NCI-H345 (cell line): ENCODE measurements at regions not wholly inside any gene's neighbourhood (a gene's known extent, or its start where the extent isn't known, plus 50 kb on each side); places are given as distances from the start of the nearest gene placed in this dataset.
"Not testable (repeated sequence)": the region's sequence is repeated elsewhere in the genome, so short reads cannot be mapped to it uniquely, and the experiment has no call there.

Source experiments
- DNase-seq: peaks from one replicate; lab custom pipeline; 2025; lab: John Stamatoyannopoulos, UW

- DNase-seq, result no peak
Observed at GRCh38 chr9:71506821-71507220, 261.5 kb downstream of the CEMIP2 start.

- no peak for DNase-seq
Observed at GRCh38 chr9:71504636-71505035, 263.7 kb downstream of the CEMIP2 start.

DNA sequence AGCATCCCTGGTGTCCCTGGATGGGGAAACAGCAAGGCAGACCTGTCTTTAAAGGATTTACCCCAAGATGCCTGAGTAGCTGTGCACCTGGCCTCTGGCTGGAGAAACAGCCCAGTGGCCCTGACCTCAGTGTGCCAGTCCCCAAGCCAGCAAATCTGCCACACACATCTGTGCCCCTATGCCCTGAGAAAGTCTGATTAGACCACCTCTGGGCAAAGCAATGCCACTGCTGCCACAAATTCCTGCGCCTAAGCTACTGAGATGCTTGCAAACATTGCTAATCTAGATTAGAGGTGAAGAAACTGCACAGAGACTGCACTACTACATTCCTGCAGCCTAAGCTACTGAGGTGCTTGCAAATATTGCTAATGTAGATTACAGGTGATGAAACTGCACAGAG lies 269.6 kb downstream of the CEMIP2 start:
- no peak for DNase-seq

GRCh38 chr9:71490810-71491209 lies 277.5 kb downstream of the CEMIP2 start:
- no peak for DNase-seq

DNA sequence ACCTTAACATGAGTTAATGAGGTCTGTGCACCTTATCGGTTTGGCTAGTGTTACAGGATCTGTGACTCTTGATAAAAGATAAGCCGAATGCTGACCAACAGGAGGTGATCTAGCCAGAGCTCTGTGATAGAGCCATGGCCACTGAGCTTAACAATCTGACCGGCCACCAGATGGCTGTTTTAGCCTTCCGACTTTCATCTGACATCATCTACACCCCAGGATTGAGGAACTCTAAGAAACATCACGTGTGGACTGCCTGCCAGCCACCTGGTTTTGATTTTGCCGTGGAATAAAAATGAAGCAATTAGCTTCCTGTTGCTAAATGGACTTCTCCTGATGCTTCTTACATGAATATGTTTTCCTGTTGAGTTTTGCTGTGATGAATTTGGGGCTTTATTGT lies 281.3 kb downstream of the CEMIP2 start:
- no peak for DNase-seq

- no peak for DNase-seq
Observed at GRCh38 chr9:71485326-71485725, 283.0 kb downstream of the CEMIP2 start.

- no peak for DNase-seq
Observed at GRCh38 chr9:71483436-71483835, 284.9 kb downstream of the CEMIP2 start.

DNA sequence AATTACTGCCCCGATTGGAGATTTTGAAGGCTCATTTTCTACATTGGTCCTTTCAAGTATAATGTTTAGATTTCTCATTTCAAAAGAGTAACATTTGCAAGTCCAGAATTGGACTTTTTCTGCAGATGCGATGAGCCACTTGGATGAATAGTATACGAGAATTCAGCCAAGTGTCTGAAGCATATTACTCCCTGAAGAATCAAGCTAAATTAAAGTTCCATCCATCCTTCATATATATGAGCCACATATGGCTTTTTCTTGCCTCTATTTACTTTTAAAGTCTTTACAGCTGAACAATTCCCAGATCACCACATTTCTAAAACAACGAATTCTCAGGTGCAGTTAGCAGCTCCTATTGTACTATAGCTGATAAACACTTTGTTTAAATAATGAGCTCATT lies 288.7 kb downstream of the CEMIP2 start:
- no peak for DNase-seq

DNA sequence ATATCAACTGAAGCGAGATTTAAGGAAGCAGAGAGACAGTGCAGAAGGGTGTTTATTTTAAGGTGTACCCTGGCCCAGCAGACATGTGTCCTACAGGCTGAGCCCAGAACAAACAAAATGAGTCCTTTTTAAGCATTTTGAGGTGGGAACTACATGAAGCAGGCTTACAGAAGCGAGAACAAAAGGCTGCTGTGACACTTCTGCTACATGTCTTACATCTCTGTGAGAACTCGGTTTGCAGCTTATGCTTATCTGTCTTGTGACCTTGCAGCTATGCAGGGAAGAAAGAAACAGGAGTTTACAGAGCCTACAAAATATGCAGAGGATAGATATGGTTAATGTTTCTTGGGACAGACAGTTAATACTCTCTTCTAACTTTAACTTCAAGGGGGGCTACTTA lies 295.9 kb downstream of the CEMIP2 start:
- DNase-seq, result no peak

GRCh38 chr9:71465392-71465791 lies 302.9 kb downstream of the CEMIP2 start:
- no peak for DNase-seq

- no peak for DNase-seq
Observed at GRCh38 chr9:71459082-71459481, 309.2 kb downstream of the CEMIP2 start.

DNA sequence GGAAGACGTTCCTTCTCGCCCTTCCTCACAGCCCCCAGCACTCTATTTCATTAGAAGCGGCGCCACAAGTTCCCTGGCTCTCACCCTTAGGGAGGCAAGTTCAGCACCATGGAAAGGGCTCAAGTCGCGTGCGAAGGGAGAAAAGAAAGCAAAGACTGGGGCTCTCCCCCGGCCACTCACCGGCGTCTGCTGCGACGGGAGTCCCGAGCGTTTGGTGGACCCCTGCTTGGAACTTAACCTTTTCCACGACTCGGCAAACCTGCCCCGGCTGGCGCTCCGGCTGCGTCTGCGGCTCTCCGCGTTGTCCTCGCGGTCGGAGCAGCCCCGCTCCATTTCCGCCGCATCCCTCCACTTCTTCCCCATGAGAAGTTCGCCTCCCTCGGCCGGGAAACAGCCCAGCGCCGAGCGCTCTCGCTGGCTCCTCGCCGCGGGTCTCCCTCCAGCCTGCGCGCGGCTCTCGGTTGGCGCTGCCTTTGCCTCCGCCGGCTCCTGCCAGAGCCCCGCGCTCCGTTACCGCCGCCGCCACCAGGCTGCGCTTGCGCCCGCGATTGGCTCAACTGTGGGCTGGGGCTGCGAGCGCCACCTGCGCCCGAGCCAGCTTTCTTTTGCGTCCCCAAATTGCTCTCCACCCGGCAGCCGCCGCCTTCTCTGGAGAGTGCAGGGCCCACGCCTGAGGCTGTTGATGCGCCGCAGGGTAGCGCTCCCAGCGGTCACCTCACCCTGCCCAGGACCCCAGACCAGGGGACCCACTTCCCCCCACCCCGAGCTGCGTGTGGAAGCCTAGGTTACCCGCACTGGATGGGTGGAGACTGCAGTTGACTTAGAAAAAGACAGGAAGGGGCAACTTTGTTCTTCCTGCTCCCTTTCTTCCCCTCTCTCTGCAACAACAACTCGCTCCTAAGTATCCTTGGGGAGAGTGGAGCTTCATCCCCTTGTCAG lies 321.6 kb downstream of the CEMIP2 start:
- DNase-seq, result peak; percentile 23

DNA sequence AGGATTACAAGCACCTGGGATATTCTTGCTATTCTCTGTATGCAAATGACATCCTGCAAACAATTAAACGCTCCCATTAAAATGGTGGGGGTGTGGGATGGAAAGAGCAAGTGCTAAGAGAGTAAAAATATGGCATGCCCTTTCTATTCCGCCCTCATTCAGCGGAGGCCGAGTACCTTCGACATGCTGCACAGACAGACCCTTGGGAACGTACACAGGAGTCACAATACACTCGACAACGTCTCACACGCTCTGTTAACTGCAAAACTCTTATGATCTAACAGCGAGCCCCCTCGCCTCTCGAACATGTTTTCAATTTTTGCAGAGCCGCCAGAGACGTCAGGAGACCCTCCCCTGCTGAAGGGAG lies 322.2 kb downstream of the CEMIP2 start:
- no peak for DNase-seq

GRCh38 chr9:71442937-71443336 lies 321.5 kb upstream of the TRPM3 start:
- no peak for DNase-seq

GRCh38 chr9:71441266-71441665 lies 319.8 kb upstream of the TRPM3 start:
- DNase-seq, result no peak

DNA sequence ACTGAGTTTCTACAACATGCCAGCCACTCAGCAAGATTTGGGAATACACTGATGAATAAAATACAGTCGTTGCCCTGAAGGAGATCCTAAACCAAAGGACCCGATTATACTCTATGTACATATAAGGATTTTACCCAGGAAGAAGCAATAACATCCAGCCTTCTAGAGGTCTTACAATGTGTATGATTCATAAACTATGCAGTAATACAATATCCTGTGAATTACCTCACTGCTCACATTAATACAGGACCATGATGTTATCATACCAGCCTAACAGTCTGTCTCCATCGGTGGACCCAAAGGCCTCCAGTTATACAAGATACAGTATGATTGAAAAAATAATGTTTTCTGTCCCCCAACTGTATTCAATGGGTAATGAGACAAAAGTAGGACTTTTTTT lies 310.5 kb upstream of the TRPM3 start:
- no peak for DNase-seq

DNA sequence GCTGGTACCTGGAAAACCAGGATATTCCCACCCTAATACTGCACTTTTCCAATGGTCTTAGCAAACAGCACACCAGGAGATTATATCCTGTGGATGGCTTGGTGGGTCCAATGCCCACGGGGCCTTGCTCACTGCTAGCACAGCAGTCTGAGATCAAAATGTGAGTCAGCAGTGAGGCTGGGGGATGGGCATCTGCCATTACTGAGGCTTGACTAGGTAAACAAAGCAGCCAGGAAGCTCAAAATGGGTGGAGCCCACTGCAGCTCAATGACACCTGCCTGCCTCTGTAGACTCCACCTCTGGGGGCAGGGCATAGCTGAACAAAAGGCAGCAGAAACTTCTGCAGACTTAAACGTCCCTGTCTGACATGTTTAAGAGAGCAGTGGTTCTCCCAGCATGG lies 285.9 kb upstream of the TRPM3 start:
- not testable (repeated sequence) for DNase-seq

- DNase-seq, result no peak
Observed at GRCh38 chr9:71403106-71403505, 281.7 kb upstream of the TRPM3 start.

GRCh38 chr9:71393005-71393404 lies 271.6 kb upstream of the TRPM3 start:
- no peak for DNase-seq

GRCh38 chr9:71384343-71384742 lies 262.9 kb upstream of the TRPM3 start:
- no peak for DNase-seq

DNA sequence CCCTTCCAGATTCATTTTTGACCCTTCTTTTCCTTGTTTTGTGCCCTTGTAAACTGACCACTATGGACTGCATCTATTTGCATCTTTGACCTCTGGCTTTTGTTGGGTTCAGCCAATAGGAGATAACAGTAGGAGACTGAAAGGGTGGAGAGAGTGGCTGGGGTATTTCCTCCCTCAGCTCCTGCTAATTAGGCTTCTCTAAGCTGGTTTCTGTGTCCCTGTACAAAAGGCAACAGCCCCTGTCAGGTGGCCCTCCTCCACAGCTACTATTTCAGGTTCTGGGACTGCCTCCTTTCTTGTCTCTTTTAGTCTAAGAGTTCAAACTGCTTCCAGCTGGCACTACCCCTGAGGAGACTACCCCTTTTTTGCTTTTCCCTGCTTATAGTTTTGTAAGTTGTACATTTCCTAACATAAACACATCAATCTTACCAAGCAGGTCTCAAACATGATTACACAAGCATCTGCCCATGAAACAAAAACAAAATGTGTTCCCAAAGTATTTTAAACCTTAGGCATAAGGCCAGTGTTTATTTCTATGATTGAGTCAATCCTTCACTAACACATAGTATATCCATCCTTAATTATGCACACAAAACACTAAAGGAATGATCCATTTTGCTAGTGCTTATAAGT lies 262.0 kb upstream of the TRPM3 start:
- DNase-seq, result no peak

- DNase-seq, result no peak
Observed at GRCh38 chr9:71368157-71368556, 246.7 kb upstream of the TRPM3 start.

DNA sequence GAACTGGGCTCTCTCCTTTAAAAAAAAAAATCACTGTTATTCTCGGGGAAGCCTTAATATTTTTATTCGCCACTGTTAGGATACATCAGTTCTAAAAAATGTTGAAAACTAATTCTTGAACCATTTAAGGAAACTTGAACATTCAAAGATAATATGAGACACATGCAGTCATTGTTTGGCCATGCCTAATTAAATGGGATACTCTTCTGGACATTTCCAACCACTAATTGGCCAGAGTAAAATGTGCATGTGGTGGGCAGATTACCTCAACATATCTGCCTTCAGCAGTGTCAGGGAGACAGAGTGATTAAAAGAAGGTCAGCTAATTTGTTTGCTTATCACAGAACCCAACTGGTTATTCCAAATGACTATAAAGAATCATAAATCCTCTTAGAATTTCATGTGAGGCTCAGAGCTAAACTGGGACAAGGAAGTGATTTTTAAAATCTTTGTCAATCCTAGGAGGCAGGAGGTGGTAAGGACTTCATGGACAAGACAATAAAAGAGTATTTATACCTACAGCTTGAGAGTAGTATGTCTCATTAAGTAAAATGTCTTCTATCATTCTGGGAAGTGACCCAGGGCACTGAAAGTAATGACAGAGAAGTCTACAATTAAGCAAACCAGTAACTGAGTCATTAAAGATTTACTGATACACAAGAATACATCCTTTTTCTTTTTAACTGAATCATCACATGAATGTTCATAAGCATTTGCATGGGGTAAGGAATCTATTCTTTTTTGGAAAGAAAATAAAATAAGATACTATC lies 242.9 kb upstream of the TRPM3 start:
- no peak for DNase-seq
